ENCODE measurements at regions not wholly inside any gene's neighbourhood (a gene's known extent, or its start where the extent isn't known, plus 50 kb on each side); places are given as distances from the start of the nearest gene placed in this dataset.

- Histone ChIP-seq H3K27me3 (ENCODE audit: insufficient read depth, poor library complexity, severe bottlenecking) (peaks cover 3% of the 10 kb centered on the region), H3K4me3 (replicated peaks; ENCODE audit: insufficient read depth, low read length) (no peak overlapping the region), H3K27ac (replicated peaks) (no peak overlapping the region)
- DNase-seq (ENCODE audit: low read depth in 1 of 2, low spot score in 1 of 2): no peak
- TF ChIP-seq GABPA (IDR thresholded peaks at IDR 0.05; ENCODE audit: low read depth) (no peak), POLR2AphosphoS5 (IDR thresholded peaks at IDR 0.05; ENCODE audit: low read depth) (no peak), REST (IDR thresholded peaks at IDR 0.05; ENCODE audit: insufficient replicate concordance, low read depth) (no peak), SPI1 (IDR thresholded peaks at IDR 0.05; ENCODE audit: borderline replicate concordance, low read depth) (no peak)
- TF ChIP-seq, protein P1, sequence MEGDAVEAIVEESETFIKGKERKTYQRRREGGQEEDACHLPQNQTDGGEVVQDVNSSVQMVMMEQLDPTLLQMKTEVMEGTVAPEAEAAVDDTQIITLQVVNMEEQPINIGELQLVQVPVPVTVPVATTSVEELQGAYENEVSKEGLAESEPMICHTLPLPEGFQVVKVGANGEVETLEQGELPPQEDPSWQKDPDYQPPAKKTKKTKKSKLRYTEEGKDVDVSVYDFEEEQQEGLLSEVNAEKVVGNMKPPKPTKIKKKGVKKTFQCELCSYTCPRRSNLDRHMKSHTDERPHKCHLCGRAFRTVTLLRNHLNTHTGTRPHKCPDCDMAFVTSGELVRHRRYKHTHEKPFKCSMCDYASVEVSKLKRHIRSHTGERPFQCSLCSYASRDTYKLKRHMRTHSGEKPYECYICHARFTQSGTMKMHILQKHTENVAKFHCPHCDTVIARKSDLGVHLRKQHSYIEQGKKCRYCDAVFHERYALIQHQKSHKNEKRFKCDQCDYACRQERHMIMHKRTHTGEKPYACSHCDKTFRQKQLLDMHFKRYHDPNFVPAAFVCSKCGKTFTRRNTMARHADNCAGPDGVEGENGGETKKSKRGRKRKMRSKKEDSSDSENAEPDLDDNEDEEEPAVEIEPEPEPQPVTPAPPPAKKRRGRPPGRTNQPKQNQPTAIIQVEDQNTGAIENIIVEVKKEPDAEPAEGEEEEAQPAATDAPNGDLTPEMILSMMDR (IDR thresholded peaks at IDR 0.05; ENCODE audit: insufficient read depth, low read length): no peak
Observed at GRCh38 chr12:113569806-113570205, 98.1 kb upstream of the LHX5 start.

DNA sequence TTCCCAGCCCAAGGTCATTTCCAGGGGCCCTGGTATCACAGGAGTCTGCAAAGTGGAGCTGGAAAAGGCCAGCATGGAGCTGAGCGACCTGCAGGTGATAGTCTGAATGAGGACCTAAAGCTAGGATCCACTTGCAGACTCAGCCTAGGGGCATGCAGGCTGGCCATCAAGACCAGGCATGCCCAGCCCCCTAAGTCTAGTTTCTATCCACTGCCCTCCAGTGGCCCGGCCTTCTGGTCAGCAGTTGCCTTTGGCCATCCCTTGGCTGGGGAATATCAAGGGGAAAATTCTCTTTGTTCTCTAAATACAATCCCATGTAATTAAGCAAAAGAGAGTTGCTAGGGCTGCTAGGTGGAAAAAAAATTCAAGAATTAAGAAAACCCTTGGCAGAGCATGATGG is 96.3 kb upstream of the LHX5 start:
- no peak for DNase-seq (ENCODE audit: low read depth in 1 of 2, low spot score in 1 of 2)
- Histone ChIP-seq H3K27ac (replicated peaks) (no peak overlapping the region), H3K27me3 (ENCODE audit: insufficient read depth, poor library complexity, severe bottlenecking) (peaks cover 9% of the 10 kb centered on the region), H3K4me3 (replicated peaks; ENCODE audit: insufficient read depth, low read length) (no peak overlapping the region)
- TF ChIP-seq POLR2AphosphoS5 (IDR thresholded peaks at IDR 0.05; ENCODE audit: low read depth): no peak
- TF ChIP-seq GABPA (IDR thresholded peaks at IDR 0.05; ENCODE audit: low read depth): no peak
- TF ChIP-seq, protein P1 (IDR thresholded peaks at IDR 0.05; ENCODE audit: insufficient read depth, low read length): no peak
- no peak for TF ChIP-seq REST (IDR thresholded peaks at IDR 0.05; ENCODE audit: insufficient replicate concordance, low read depth)
- no peak for TF ChIP-seq SPI1 (IDR thresholded peaks at IDR 0.05; ENCODE audit: borderline replicate concordance, low read depth)

DNA sequence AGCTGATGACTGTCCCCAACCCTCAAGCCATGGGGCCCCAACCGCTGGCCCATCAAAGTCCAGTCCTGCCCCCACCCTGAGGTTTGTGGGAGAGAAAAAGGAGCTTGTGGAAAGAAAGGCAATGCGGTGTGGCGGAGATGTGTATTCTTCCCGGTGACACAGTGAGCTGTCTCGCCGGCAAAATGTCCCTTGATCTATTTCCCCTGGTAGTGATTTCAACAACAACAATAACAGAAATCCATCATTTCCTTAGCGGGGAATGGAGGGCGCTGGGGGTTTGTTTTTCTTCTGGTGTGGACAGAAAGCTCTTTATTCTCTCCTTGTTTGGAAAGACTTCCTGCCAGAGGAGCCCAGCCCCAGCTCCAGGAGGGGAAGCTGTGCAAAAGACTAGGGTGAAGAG is 93.7 kb upstream of the LHX5 start:
- DNase-seq (ENCODE audit: low read depth in 1 of 2, low spot score in 1 of 2): no peak
- no peak overlapping the region for H3K27ac ChIP-seq (replicated peaks)
- H3K4me3 ChIP-seq (replicated peaks; ENCODE audit: insufficient read depth, low read length): no peak overlapping the region
- TF ChIP-seq GABPA (IDR thresholded peaks at IDR 0.05; ENCODE audit: low read depth): no peak
- TF ChIP-seq, protein P1 (IDR thresholded peaks at IDR 0.05; ENCODE audit: insufficient read depth, low read length): no peak
- TF ChIP-seq REST (IDR thresholded peaks at IDR 0.05; ENCODE audit: insufficient replicate concordance, low read depth): no peak
- TF ChIP-seq SPI1 (IDR thresholded peaks at IDR 0.05; ENCODE audit: borderline replicate concordance, low read depth): no peak
- TF ChIP-seq POLR2AphosphoS5 (IDR thresholded peaks at IDR 0.05; ENCODE audit: low read depth): no peak
- H3K27me3 ChIP-seq (ENCODE audit: insufficient read depth, poor library complexity, severe bottlenecking): peaks cover 9% of the 10 kb centered on the region

All from HL-60 (cell line).